Ammon's horn (tissue), 1 donor: ENCODE measurements at regions not wholly inside any gene's neighbourhood (a gene's known extent, or its start where the extent isn't known, plus 50 kb on each side); places are given as distances from the start of the nearest gene placed in this dataset.
"Not testable (repeated sequence)": the region's sequence is repeated elsewhere in the genome, so short reads cannot be mapped to it uniquely, and the experiment has no call there.

Experiments
- DNase-seq: peaks from one replicate; pipeline ENCODE4 v3.0.0-alpha.2; 2016; ENCODE audit warnings: low spot score

GRCh38 chr6:3546121-3546520 lies 89.3 kb upstream of the SLC22A23 start:
- no peak for DNase-seq

- DNase-seq: no peak
Observed at GRCh38 chr6:3545156-3545555, 88.3 kb upstream of the SLC22A23 start.

GRCh38 chr6:3542032-3542640 lies 85.3 kb upstream of the SLC22A23 start:
- DNase-seq: no peak

- DNase-seq: no peak
Observed at GRCh38 chr6:3541006-3541585, 84.2 kb upstream of the SLC22A23 start.

GRCh38 chr6:3540253-3540820 lies 83.5 kb upstream of the SLC22A23 start:
- no peak for DNase-seq

- DNase-seq: no peak
Observed at GRCh38 chr6:3538536-3538935, 81.7 kb upstream of the SLC22A23 start.

- no peak for DNase-seq
Observed at GRCh38 chr6:3536901-3537300, 80.1 kb upstream of the SLC22A23 start.

GRCh38 chr6:3535776-3536435 lies 79.1 kb upstream of the SLC22A23 start:
- DNase-seq: no peak

- DNase-seq: no peak
Observed at GRCh38 chr6:3535033-3535775, 78.4 kb upstream of the SLC22A23 start.

GRCh38 chr6:3534599-3534998 lies 77.7 kb upstream of the SLC22A23 start:
- DNase-seq: no peak

- DNase-seq: no peak
Observed at GRCh38 chr6:3533981-3534380, 77.1 kb upstream of the SLC22A23 start.

- no peak for DNase-seq
Observed at GRCh38 chr6:3532296-3532916, 75.6 kb upstream of the SLC22A23 start.

- no peak for DNase-seq
Observed at GRCh38 chr6:3531481-3531880, 74.6 kb upstream of the SLC22A23 start.

- DNase-seq: no peak
Observed at GRCh38 chr6:3530515-3530914, 73.7 kb upstream of the SLC22A23 start.

GRCh38 chr6:3529721-3530120 lies 72.9 kb upstream of the SLC22A23 start:
- no peak for DNase-seq

GRCh38 chr6:3529232-3529631 lies 72.4 kb upstream of the SLC22A23 start:
- DNase-seq: no peak

GRCh38 chr6:3528081-3528671 lies 71.3 kb upstream of the SLC22A23 start:
- DNase-seq: not testable (repeated sequence)

- peak; percentile 4 for DNase-seq
Observed at GRCh38 chr6:3527651-3527977, 70.8 kb upstream of the SLC22A23 start.

- DNase-seq: no peak
Observed at GRCh38 chr6:3526962-3527650, 70.3 kb upstream of the SLC22A23 start.

- DNase-seq: no peak
Observed at GRCh38 chr6:3525915-3526314, 69.1 kb upstream of the SLC22A23 start.

GRCh38 chr6:3524456-3524855 lies 67.6 kb upstream of the SLC22A23 start:
- no peak for DNase-seq
